ENCODE measurements at regions not wholly inside any gene's neighbourhood (a gene's known extent, or its start where the extent isn't known, plus 50 kb on each side); places are given as distances from the start of the nearest gene placed in this dataset.
"Not testable (repeated sequence)": the region's sequence is repeated elsewhere in the genome, so short reads cannot be mapped to it uniquely, and the experiment has no call there.

DNA sequence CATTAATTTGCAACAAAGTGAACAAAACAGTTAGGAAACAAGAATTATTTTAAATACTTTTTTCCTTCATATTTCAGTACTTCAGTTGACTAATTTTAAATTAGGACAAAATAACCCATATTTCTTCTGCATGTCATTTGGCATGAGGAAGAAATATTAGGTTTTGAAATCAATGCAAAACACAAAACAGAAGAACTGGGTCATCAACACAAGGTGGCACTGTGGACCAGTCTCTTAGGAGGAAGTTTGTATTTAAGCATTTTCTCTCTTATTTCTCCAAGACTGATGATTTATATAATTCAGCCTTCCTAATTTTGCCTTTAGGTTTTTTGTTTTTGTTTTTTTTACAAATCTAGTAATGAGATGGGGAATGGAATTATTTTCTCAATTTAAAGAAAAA lies 352.8 kb upstream of the KCNH7 start:
- peak; percentile 78 for DNase-seq (ENCODE audit: low spot score)

DNA sequence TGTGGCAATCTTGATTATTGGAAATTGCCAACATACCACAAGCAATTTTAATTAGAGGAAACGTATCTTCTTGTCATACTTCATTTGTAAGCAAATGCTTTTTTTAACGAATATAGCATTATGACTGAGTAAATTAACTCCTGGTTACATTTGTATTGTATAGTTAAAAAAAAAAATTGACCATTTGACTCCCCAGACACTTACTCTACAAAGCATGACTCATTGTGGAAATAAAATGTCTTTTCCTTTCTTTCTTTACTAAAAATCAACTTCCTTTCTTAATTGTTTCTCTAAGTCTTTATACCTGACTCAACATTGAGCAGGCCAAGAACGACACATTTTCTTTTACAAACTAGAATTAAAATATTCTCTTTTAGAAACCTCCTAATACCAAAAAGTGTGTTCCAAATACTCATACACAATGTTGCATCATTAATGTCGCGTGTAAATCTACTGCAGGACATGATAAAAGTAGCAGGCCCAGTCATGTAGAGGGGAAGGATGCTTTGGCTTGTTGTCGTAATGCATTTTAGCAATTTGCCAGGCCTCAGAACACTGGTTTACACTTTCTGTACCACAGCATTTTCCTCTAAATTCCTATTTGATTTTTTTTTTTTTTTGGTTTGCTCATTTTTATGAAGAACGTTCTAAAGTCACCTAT lies 349.6 kb upstream of the KCNH7 start:
- DNase-seq (ENCODE audit: low spot score): no peak

DNA sequence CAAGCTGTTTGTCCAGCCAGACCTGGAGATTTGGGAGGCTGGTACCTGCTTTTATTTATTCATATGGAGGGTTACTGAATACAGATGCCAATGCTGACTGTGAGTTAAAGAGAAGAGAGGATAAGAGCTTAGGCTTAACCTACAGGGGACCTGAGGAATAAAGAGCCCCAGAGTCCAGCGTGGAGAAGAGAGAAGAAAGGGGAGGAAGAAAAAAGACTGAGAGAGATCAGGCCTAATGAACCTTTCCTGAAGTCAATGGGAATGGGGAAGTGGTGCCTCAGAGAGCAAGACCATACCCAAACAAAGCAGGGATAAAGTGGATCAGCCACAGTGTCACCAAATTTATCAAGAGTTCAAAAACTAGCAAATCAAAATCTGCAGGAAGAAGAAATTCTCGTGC lies 348.6 kb upstream of the KCNH7 start:
- DNase-seq (ENCODE audit: low spot score): no peak

DNA sequence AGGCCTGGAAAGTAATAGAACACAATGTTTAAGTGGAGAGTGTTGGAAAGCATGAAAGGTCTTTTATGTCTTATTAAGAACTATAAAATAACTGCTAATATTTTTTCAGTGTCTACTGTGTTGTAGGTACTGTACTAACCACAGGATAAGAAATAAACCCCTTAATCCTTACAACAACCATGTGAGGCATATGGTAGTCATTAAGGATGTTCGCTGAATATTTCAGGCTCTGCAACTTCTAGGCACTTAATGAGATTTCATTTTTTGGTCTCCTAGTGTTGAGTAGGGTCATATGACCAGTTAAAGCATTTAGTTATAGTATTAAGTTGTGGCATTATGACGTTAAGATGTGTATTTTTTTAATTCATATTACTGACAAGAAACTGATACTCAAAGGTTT lies 346.6 kb upstream of the KCNH7 start:
- DNase-seq (ENCODE audit: low spot score): no peak

DNA sequence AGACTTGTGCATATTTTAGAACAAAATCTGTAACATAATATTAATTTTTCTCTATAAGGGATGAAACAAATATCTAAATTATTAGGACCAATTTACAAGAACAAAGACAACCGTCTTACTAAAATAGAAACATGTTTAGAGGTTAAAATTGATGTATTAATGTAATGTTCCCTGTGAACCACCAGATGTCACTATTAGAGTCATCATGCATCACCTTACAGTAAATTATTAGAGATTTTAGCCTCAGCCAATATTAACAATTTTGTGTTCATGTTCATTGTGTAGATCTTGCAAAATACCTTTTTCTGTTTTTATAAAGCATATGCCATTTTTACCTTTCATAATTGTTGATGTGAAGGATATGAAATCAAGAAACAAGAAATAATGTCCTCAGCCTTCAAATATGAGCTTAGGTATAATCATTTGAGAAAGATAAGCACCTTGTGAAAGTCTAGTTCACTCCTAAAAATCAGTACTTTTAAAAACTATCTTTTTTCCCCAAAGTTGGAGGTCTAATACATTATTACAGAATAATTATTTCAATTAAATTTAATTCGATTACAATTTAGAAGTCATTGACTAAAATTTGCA lies 344.3 kb upstream of the KCNH7 start:
- DNase-seq (ENCODE audit: low spot score): peak; percentile 37

DNA sequence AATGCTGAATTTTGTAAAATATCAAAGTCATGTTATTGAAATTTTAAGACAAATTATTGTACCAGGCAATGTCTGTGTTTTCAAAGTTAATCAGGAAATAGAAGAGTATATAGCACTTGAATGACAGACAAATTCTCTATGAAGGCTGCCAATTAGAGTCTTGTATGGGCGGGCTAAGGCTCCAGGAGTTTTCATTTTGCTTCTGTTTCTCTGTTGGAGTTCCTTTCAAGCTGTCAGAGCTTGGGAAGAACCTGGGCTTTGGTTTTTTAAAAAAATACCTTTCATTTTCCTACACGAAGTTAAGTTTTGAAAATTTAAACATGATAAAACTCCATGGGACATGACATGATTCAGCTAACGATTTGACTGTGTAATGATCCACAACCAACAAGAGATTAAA lies 339.0 kb upstream of the KCNH7 start:
- no peak for DNase-seq (ENCODE audit: low spot score)

DNA sequence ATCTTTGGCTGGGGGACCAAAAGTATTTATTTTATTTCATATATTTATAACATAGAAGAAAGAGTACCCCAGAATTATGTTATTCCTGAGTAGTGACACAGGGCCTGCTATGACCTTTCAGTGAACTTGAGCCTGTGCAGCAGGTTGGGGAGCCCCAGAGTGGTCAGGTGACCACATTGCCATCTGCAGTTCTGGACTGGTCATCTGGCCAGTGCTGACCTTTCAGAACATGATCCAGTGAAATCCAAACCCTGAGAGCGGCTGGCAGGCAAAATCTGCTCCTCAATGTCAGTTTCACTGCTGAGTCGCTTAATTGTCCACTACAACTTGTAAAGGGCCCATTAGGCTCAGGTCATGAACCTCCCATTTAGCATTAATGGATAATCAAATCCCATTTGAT lies 336.7 kb upstream of the KCNH7 start:
- DNase-seq (ENCODE audit: low spot score): no peak

DNA sequence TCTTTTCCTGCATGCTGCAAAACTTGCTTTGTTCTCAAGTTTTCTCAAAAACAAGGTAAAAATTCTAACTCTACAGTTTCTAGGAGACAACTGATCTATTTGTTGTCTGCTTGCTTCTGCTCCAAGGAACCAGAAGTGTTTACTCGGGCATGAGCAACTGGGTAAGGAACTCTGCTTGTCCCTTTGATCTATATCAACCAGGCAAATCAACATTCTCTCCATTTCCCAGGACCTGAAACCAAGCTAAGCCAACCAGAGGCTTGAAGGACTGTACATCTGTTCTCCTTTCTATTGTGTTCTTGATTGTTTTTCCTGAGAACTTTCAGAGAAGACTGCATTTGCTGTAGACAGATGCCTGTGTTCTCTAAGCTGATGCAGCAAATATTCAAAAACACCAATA lies 335.0 kb upstream of the KCNH7 start:
- no peak for DNase-seq (ENCODE audit: low spot score)

DNA sequence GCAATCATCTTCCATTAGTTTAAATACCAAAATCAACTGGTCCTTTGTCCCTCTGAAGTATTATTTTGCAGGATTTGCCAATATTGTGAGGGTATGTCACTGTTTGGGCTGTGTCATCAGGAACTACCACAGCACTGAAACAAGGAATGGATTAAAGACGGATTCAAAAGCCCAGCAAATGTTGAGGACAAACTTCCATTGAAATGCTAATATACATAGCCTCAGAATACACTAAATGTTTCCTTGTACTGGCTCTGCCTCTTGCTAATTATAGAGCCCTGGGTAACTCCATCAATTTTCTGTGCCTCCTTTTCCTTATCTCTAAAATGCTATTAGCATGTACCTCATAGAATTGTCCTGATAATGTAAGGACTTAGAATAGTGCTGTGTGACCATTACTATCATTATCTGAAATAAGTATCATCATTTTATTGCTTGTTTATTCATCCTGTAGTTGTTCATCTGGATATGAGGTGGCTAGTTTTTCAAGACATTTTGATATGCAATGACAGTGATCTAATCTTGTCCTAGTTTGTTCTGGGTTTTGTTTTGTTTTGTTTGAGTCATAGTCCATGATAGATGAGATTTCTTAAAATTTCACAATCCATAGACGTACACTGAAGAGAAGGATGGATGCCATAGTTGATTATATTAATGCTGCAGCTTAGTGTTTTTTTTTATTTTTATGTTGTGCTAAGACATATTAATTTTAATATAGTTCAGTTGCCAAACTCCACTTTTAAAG lies 333.4 kb upstream of the KCNH7 start:
- DNase-seq (ENCODE audit: low spot score): no peak

DNA sequence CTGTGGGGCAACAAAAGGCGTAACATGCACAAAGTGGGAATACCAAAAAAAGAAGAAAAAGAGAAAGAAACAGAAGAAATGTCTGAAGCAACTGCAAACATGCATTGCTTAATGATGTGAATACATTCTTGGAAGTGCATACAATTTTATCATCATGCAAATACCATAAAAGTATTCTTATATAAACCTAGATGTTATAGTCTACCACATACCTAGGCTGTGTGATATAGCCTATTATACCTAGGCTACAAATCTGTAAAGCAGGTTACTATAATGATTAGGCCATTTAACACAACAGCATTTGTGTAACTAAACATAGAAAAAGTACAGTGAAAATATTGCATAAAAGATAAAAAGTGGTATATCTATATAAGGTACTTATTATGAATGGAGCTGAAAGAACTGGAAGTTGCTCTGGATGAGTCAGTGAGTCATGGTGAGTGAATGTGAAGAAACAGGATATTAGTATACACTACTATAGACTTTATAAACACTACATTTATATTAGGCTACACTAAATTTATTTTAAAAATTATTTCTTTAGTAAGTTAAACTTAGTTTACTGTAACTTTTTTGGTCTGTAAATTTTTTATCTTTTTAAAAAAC lies 319.4 kb upstream of the KCNH7 start:
- no peak for DNase-seq (ENCODE audit: low spot score)

DNA sequence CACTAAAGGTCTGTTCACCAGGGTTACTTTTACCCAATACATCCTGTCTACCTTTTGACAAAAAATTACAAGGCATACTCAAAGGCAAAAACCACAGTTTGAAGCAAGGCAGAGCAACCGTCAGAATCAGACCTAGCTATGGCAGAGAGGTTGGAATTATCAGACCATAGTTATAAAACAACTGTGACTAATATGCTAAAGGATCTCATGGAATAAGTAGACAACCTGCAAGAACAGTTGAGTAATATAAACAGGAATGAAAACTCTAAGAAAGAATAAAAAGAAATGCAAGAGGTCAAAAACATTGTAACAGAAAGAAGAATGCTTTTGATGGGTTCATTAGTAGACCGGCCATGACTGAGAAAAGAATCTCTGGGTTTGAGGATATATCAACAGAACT lies 318.8 kb upstream of the KCNH7 start:
- no peak for DNase-seq (ENCODE audit: low spot score)

DNA sequence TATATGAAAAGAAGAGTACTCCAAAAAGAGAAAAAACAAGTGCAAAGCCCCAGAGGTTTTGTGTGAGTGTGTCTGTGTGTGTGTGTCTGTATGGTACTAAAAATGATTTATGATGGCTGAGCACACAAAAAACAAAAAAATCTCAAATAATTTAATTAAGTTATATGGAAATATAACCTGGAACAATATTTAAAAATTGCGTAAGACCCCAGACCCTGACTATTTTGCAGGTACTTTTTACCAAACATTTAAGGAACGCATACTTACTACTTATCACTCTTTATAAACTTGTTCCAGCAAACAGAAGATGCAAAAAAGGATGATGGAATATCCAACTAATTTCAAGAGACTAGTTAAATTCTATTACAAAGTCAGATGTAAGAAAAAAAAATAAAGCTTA lies 317.4 kb upstream of the KCNH7 start:
- DNase-seq (ENCODE audit: low spot score): no peak

DNA sequence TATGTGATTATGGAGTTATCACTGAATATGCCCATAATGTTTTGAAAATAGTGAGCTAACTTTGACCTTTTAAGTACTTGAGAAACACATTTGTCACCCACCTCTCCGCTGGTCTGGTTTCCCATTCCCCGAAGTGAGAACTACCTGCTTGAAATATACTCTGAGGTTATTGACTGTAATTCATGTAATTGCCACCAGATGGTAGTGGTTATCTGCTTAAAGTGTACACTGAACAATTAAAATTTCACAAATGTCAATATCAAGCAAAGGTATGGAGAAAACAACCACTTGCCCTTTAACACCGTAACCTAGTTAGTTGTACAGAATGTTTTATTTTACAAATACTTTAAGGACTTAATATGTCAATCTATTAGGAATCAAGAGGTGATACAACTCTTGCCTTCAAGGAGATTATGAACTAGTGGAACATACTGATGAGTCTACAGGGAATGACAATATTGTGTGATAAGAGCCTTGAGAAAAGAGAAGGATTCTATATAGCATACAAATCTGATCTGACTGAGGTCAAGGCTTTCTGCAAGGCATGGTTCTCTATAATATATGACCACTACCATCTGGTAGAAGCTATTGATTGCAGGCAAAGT lies 316.8 kb upstream of the KCNH7 start:
- DNase-seq (ENCODE audit: low spot score): peak; percentile 65

DNA sequence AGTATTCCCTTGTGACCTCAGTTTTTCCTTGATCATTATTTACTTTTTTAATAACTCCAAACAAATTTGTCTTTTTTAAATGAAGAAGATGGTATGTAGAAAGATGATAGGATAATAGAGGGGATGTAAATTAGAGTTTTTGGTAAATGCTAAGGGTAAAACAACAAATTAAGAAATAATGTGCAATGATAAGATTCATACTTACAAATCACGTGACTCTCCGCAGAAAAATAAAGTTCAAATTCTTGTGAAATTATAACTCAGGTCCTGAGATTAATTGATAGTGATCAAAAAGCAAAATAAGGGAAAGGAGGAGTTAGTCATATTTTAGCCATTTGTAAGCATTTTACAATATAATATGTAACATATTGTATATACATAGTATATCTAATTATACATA lies 304.1 kb upstream of the KCNH7 start:
- no peak for DNase-seq (ENCODE audit: low spot score)

DNA sequence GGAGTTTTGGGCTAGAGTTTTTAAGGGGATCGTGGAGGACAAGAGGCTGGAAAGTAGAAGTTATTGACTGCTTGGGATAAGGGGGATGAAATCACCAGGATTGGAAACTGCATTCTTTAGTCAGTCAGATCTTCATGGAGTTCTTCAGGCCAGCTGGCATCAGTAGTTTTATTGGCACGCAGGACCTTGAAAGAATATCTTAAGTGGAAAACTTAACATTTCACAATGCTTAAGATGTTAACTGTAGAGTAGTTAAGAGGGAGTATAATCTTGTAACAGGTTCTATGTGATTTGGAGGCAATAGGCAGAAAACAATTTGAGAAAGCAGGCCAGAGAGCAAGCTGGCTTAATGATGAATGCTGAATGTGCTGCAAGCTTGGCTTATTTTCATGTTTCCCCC lies 300.4 kb upstream of the KCNH7 start:
- DNase-seq (ENCODE audit: low spot score): no peak

DNA sequence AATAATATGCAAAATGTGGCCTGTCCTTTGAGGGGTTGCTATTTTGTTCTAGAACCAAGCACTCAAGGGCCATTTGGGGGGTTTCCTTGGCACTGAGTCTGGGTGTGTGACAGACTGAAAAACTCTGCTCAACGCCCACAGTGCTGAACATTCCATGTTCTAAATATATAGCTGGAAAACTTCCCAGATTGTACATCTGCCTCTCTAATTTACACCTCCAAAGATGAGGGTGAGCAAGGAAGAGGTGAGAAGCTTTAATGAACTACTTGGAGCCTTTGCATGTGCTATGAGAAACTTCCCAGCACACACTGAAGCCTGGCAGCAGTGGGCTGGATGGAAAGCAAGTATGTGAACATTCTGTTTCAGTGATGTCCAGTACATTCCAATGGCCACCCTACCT lies 296.7 kb upstream of the KCNH7 start:
- no peak for DNase-seq (ENCODE audit: low spot score)

DNA sequence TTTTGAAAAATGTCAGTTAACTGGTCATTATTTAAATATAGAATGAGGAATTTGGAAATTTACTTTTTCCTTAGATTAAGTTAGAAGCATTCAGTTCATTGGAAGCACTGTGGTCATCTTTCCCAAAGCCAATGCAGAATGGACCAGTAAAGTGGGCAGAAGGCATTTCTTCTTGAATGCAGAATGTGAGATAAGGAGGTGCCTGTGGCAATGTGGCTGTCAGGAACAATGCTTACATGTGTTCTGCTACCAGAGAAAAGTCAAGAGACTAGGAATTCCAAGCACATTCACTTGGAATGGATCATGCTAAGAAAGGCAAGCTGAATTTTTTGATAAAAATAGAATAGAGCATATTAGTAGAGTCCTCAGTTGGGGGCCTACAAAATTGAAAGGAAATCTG lies 295.0 kb upstream of the KCNH7 start:
- no peak for DNase-seq (ENCODE audit: low spot score)

DNA sequence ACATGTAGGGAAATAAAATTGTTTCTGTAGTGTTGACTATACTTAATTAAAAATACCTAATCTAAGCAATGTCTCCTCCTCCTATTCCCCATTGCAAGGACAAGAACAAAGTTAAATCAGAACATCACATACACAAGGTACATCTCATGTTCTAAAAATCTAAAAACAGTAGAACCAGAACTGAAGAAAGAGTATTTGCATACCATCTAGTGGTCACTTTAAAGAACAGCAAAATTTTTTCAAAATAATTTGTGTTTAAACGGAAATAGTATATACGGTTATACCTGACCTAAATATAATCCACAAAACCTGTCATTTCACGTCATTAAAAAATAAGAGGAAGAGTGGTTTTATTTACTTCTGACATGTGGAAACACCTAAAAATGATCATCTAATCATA lies 294.3 kb upstream of the KCNH7 start:
- DNase-seq (ENCODE audit: low spot score): peak; percentile 24

DNA sequence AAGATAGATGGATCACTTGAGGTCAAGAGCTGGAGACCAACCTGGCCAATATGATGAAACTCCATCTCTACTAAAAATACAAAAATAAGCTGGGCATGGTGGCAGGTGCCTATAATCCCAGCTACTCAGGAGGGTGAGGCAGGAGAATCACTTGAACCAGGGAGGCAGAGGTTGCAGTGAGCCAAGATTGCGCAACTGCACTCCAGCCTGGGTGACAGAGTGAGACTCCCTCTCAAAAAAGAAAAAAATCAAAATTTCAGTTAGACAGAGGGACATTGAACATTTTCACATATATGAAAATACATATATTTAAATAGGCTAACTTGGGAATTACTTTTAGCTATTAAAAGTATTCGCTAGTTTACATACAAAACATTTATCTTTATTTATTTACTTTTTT lies 293.6 kb upstream of the KCNH7 start:
- DNase-seq (ENCODE audit: low spot score): not testable (repeated sequence)

DNA sequence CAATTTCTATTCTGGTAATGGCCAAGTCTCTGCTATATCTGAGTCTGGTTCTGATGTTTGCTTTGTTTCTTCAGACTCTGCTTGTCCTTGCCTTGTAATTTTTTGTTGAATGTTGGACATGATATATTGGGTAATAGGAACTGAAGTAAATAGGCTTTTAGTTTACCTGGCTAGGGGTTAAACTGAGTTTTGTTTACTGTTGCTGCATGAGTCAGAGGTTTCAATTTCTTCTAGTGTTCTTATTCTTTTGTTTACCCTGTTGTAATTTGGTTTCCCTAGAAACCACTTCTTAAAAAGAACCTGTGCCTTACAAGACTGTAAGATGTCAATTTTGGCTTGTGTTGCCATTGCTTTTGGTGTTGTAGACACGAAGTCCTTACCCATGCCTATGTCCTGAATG lies 285.0 kb upstream of the KCNH7 start:
- DNase-seq (ENCODE audit: low spot score): peak; percentile 12

DNA sequence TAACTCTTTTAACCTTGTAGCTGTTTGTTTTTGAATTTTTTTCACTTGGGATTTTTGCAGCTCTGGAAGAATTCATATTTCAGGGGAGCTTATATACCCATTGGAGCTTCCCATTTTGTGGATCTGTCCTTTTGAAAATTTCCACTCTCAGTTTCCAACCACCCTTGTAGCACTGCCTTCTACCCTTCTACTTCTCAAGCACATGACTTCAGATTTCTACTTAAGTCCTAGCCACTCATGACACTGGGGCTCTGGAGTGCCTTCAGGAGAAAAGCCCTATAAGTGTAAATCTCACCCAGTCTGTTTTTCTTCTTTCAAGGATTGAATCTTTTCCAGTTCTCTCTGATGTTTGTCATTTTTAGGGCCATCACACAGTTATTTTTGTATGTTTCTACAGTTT lies 283.7 kb upstream of the KCNH7 start:
- DNase-seq (ENCODE audit: low spot score): no peak

DNA sequence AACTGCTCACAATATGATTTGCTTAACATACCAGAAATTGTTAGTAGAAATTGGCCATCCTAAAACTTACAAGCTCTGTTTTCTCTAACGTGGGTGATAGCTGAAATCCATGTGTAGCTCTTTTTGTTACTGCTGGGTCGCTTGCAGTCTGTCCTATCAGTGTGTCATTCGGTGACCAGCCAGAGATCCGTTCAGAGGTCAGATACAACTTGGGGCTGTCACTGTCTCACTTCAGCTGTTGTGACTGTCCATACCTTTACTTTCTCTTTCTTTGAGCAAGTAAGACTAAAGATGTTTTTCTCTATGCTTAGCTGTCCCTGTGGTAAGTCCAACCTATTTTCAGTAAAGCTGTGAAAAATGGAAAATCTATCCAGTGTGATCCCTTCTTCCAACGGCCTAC lies 282.9 kb upstream of the KCNH7 start:
- DNase-seq (ENCODE audit: low spot score): no peak

All from HT-29 (cell line).